SK-N-MC (cell line): ENCODE measurements at regions not wholly inside any gene's neighbourhood (a gene's known extent, or its start where the extent isn't known, plus 50 kb on each side); places are given as distances from the start of the nearest gene placed in this dataset.

Source experiments
- EZH2 ChIP-seq: fragments of 200-600 bp; sonication (generic); IDR thresholded peaks from one replicate; pipeline ENCODE4 v1.6.1; 2017; ENCODE audit warnings: antibody characterized with exemption
- FOXP2 ChIP-seq: optimal IDR thresholded peaks from 2 replicates; pipeline ENCODE3; 2011; ENCODE audit warnings: mild to moderate bottlenecking, moderate library complexity; ENCODE audit not compliant: insufficient read depth; ENCODE audit errors: extremely low read length, control extremely low read depth
- POLR2AphosphoS5 ChIP-seq: IDR thresholded peaks from 2 replicates; pipeline ENCODE4 v1.6.1; 2012; ENCODE audit warnings: mild to moderate bottlenecking, low read depth, low read length, borderline replicate concordance

GRCh38 chr1:209341673-209342420, 241.7 kb upstream of the CAMK1G start:
- TF ChIP-seq POLR2AphosphoS5 (no peak), FOXP2 (no peak), EZH2 (no peak)
